Vagina (tissue), 2 donors: ENCODE measurements at regions not wholly inside any gene's neighbourhood (a gene's known extent, or its start where the extent isn't known, plus 50 kb on each side); places are given as distances from the start of the nearest gene placed in this dataset.

Source experiments
- DNase-seq, 2 donors: peaks; one replicate each; pipeline ENCODE4 v3.0.0-alpha.2; 2017; ENCODE audit errors: extremely low spot score in 2 of 2
- H3K27ac ChIP-seq: fragments of 200-600 bp; sonication (generic); one replicate; pipeline ENCODE4 v1.5.1; 2019
- H3K27me3 ChIP-seq: fragments of 200-600 bp; sonication (generic); one replicate; pipeline ENCODE4 v1.5.1; 2019
- H3K36me3 ChIP-seq, 2 donors: fragments of 200-600 bp; sonication (generic); one replicate each; pipeline ENCODE4 v1.5.1; 2017 to 2019
- H3K4me1 ChIP-seq: fragments of 200-600 bp; sonication (generic); one replicate; pipeline ENCODE4 v1.5.1; 2019
- H3K4me3 ChIP-seq, 2 donors: fragments of 200-600 bp; sonication (generic); 1 replicate in 1 of 2; 2 replicates in 1 of 2; pipeline ENCODE4 v1.5.1; 2016 to 2019
- H3K9me3 ChIP-seq: fragments of 200-600 bp; sonication (generic); one replicate; pipeline ENCODE4 v1.5.1; 2019
- POLR2A ChIP-seq, 2 donors: fragments of 450-650 bp; IDR thresholded peaks; one replicate each; pipeline ENCODE4 v1.6.1; 2017; ENCODE audit warnings: antibody characterized with exemption in 2 of 2, mild to moderate bottlenecking in 2 of 2, moderate library complexity in 2 of 2
- POLR2AphosphoS5 ChIP-seq, 2 donors: sonication (generic); formaldehyde crosslinking; IDR thresholded peaks; one replicate each; pipeline ENCODE4 v1.9.0; 2017; ENCODE audit warnings: antibody characterized with exemption in 2 of 2, mild to moderate bottlenecking in 2 of 2, low read depth in 1 of 2; ENCODE audit not compliant: insufficient read depth in 1 of 2
- intact Hi-C: fragments of 100-400 bp; cut with DNase I; formaldehyde crosslinking; loops from one replicate; pipeline ENCODE4 v1.15.1; 2023
- TF ChIP-seq, protein P1 (sequence below), 3 experiments: fragments of 450-650 bp in 2 of 3; fragments of 200-600 bp in 1 of 3; sonication (generic) in 1 of 3; IDR thresholded peaks; one replicate each; pipeline ENCODE4 v1.5.1; 2017 to 2019; ENCODE audit warnings: antibody characterized with exemption in 3 of 3, mild to moderate bottlenecking in 2 of 3, moderate library complexity in 2 of 3

DNA sequence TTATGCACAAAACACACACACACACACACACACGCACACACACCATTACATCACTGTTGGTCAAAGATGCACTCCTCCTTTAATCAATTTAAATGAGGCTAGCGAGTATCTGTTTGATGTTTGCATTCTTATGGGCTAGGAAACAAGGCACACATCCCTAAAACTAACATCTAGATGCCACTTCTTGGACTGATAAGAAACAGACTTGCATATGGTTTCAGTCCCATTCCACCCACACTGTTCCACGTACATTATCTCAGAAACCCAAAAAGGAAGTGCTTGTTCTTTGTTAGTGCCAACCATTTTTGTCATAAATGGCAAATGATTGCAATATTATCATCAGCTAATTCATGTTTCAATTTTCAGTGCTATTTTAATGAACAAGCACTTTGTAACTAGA, 69.5 kb downstream of the CCR1 start:
- TF ChIP-seq POLR2AphosphoS5 (IDR thresholded peaks at IDR 0.05; ENCODE audit: insufficient read depth in 1 of 2, low read depth in 1 of 2) (no peak), POLR2A (IDR thresholded peaks at IDR 0.05) (no peak)
- TF ChIP-seq, protein P1, sequence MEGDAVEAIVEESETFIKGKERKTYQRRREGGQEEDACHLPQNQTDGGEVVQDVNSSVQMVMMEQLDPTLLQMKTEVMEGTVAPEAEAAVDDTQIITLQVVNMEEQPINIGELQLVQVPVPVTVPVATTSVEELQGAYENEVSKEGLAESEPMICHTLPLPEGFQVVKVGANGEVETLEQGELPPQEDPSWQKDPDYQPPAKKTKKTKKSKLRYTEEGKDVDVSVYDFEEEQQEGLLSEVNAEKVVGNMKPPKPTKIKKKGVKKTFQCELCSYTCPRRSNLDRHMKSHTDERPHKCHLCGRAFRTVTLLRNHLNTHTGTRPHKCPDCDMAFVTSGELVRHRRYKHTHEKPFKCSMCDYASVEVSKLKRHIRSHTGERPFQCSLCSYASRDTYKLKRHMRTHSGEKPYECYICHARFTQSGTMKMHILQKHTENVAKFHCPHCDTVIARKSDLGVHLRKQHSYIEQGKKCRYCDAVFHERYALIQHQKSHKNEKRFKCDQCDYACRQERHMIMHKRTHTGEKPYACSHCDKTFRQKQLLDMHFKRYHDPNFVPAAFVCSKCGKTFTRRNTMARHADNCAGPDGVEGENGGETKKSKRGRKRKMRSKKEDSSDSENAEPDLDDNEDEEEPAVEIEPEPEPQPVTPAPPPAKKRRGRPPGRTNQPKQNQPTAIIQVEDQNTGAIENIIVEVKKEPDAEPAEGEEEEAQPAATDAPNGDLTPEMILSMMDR (IDR thresholded peaks at IDR 0.05) = no peak
- intact Hi-C loops = no loop called here
- H3K36me3 ChIP-seq = no peaks in the 10 kb centered on the region
- no peaks in the 10 kb centered on the region for H3K27me3 ChIP-seq
- H3K27ac ChIP-seq = no peak overlapping the region
- H3K9me3 ChIP-seq = no peaks in the 10 kb centered on the region
- no peaks in the 10 kb centered on the region for H3K4me1 ChIP-seq
- no peak for DNase-seq
- H3K4me3 ChIP-seq = no peak overlapping the region

- DNase-seq = no peak
- no peaks in the 10 kb centered on the region for H3K27me3 ChIP-seq
- no peak overlapping the region for H3K4me3 ChIP-seq
- TF ChIP-seq POLR2AphosphoS5 (IDR thresholded peaks at IDR 0.05; ENCODE audit: insufficient read depth in 1 of 2, low read depth in 1 of 2) (no peak), POLR2A (IDR thresholded peaks at IDR 0.05) (no peak)
- TF ChIP-seq, protein P1 (IDR thresholded peaks at IDR 0.05) = no peak
- no peaks in the 10 kb centered on the region for H3K4me1 ChIP-seq
- no peaks in the 10 kb centered on the region for H3K9me3 ChIP-seq
- intact Hi-C loops = no loop called here
- no peak overlapping the region for H3K27ac ChIP-seq
- H3K36me3 ChIP-seq = no peaks in the 10 kb centered on the region
Measured at GRCh38 chr3:46135475-46135874, 72.6 kb downstream of the CCR1 start.

GRCh38 chr3:46133285-46133684, 74.8 kb downstream of the CCR1 start:
- Histone ChIP-seq H3K36me3 (no peaks in the 10 kb centered on the region), H3K9me3 (no peaks in the 10 kb centered on the region), H3K4me3 (no peak overlapping the region), H3K4me1 (no peaks in the 10 kb centered on the region), H3K27ac (no peak overlapping the region), H3K27me3 (no peaks in the 10 kb centered on the region)
- no peak for DNase-seq
- intact Hi-C loops = no loop called here
- no peak for TF ChIP-seq POLR2A (IDR thresholded peaks at IDR 0.05)
- TF ChIP-seq POLR2AphosphoS5 (IDR thresholded peaks at IDR 0.05; ENCODE audit: insufficient read depth in 1 of 2, low read depth in 1 of 2) = no peak
- TF ChIP-seq, protein P1 (IDR thresholded peaks at IDR 0.05) = no peak

GRCh38 chr3:46132565-46132964, 75.5 kb downstream of the CCR1 start:
- no peak overlapping the region for H3K4me3 ChIP-seq
- H3K27ac ChIP-seq = no peak overlapping the region
- H3K27me3 ChIP-seq = no peaks in the 10 kb centered on the region
- no peak for DNase-seq
- H3K4me1 ChIP-seq = no peaks in the 10 kb centered on the region
- intact Hi-C loops = no loop called here
- H3K36me3 ChIP-seq = no peaks in the 10 kb centered on the region
- H3K9me3 ChIP-seq = no peaks in the 10 kb centered on the region
- TF ChIP-seq, protein P1 (IDR thresholded peaks at IDR 0.05) = no peak
- TF ChIP-seq POLR2AphosphoS5 (IDR thresholded peaks at IDR 0.05; ENCODE audit: insufficient read depth in 1 of 2, low read depth in 1 of 2) (no peak), POLR2A (IDR thresholded peaks at IDR 0.05) (no peak)

DNA sequence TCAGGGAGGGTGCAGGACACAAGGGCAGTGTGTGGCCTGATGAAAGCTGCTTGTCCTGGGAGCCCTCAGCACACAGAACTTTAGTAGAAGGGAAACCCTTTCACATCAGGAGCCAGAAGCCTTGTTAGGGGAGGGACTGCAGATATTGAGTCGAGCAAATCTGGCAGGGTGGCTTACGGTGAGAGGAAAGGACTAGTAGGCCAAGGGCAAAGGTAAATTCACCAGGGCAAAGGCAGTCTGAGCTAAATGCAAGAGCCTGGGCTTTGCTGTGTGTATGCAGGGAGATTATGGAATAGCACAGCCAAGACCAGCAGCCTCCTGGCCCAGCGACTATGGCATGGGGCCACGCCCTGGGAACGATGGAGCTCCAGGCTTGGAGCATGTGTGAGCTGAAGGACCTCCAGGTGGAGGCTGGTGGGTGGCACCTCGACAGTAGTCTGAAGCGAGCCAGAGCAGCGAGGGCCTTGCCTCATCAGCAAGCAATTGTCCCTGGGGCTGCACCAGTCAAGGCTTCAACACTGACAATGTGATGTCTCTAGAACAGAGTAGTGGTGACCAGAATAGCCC, 76.1 kb downstream of the CCR1 start:
- no peaks in the 10 kb centered on the region for H3K27me3 ChIP-seq
- H3K27ac ChIP-seq = no peak overlapping the region
- no peaks in the 10 kb centered on the region for H3K4me1 ChIP-seq
- no peak overlapping the region for H3K4me3 ChIP-seq
- H3K9me3 ChIP-seq = no peaks in the 10 kb centered on the region
- DNase-seq = no peak
- TF ChIP-seq POLR2AphosphoS5 (IDR thresholded peaks at IDR 0.05; ENCODE audit: insufficient read depth in 1 of 2, low read depth in 1 of 2) = no peak
- TF ChIP-seq, protein P1 (IDR thresholded peaks at IDR 0.05) = no peak
- H3K36me3 ChIP-seq = no peaks in the 10 kb centered on the region
- intact Hi-C loops = no loop called here
